NAMALWA (cell line): ENCODE measurements at regions not wholly inside any gene's neighbourhood (a gene's known extent, or its start where the extent isn't known, plus 50 kb on each side); places are given as distances from the start of the nearest gene placed in this dataset.
"Not testable (repeated sequence)": the region's sequence is repeated elsewhere in the genome, so short reads cannot be mapped to it uniquely, and the experiment has no call there.

Experiments used
- DNase-seq: peaks from one replicate; pipeline ENCODE4 v3.0.0-alpha.2; 2015; ENCODE audit warnings: low spot score

- no peak for DNase-seq
Observed at GRCh38 chrX:5305452-5305851, 923.2 kb downstream of the NLGN4X start.

DNA sequence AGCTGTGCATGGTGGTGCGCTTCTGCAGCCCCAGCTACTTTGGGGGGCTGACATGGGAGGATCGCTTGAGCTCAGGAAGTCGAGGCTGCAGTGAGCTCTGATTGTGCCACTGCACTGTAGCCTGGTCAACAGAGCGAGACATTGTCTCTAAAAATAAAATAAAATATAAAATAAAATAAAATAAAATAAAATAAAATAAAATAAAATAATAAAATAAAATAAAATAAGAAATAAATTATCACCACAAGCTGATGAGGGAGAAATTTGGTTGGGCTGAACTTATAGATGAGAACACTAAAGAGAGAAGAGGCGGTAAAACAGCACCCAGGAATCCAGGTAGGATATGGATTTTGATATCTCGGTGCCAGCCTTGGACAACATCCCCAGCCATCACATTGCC is 933.7 kb downstream of the NLGN4X start:
- DNase-seq, result no peak

- DNase-seq, result no peak
Observed at GRCh38 chrX:5290635-5291034, 938.0 kb downstream of the NLGN4X start.

DNA sequence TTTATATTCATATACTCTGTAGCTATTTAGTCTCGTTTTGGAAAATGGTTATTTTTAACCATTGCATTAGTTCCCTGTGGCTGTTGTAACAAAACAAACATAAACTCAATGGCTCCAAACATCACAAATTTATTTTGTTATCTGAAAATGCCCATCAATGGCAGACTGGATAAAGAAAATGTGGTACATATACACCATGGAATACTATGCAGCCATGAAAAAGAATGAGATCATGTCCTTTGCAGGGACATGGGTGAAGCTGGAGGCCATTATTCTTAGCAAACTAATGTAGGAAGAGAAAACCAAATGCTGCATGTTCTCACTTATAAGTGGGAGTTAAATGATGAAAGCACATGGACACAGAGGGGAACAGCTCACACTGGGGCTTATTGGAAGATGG is 938.7 kb downstream of the NLGN4X start:
- DNase-seq, result not testable (repeated sequence)

DNA sequence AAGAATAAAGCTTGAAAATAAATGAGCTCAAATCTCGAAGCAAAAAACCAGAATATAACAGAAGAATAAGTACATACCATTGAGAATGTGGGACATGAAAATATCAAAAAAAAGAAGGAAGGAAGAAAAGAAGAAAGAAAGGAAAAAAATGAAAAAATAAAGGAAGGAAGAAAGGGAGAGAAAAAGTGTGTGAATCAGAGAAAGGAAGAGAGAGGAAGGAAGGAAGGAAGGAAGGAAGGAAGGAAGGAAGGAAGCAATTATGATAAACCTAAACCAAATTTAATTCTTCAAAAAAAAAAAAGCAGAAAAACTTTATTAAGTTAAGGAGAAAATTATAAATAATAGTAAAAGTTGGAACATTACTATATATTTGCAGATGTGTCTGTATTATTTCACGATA is 949.8 kb downstream of the NLGN4X start:
- no peak for DNase-seq

DNA sequence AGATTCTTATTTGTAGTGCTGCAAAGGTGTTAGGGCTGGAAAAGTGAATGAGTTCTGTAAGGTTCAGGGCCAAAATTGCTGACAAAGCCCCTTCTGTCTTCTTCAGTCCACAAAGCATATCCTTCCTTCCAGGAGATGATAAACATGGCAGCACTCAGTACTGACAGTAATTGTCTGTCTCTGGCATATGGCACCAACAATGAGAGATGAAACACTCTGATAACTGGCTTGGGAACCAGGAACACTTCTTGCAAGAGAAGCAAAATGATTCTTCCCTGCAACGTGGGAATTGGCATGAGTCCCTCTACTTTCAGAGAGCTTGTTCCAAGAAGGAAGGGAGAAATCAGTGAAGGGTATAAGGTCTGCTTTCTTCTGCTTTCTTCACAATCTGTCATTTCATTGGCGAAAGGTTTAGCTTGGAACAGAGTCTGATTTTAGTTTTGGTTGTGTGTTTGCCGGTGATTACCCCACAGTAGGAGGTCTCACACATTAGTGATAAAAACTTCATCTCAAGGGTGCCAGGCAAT is 963.3 kb downstream of the NLGN4X start:
- DNase-seq, result no peak

GRCh38 chrX:5250106-5250505 is 978.6 kb downstream of the NLGN4X start:
- DNase-seq, result no peak

DNA sequence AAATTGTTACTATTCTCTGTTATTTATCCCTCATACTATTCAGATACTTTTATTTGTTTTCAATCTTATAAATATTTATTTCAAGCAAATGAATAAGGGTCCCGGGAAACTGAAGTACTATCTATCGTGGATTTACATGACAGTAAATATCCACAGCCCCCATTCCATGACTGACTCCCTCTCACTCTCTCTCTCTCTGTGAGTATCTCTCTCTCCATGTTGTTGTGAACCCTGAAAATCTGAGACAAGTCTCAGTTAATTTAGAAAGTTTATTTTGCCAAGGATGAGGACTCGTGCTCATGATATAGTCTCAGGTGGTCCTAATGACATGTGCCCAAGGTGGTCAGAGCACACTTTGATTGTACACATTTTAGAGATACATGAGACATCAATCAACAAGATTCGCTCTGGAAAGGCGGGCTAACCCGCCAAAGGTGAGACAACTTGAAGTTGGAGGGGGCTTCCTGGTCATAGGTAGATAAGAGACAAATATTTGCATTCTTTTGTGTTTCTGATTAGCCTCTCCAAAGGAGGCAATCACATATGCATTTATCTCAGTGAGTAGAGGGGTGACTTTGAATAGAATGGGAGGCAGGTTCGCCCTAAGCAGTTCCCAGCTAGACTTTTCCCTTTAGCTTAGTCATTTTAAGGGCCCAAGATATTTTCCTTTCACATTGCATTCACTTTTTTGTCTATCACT is 986.4 kb downstream of the NLGN4X start:
- DNase-seq, result no peak

GRCh38 chrX:5236749-5237148 is 991.9 kb downstream of the NLGN4X start:
- no peak for DNase-seq

GRCh38 chrX:5236096-5236495 is 992.6 kb downstream of the NLGN4X start:
- peak; percentile 2 for DNase-seq

DNA sequence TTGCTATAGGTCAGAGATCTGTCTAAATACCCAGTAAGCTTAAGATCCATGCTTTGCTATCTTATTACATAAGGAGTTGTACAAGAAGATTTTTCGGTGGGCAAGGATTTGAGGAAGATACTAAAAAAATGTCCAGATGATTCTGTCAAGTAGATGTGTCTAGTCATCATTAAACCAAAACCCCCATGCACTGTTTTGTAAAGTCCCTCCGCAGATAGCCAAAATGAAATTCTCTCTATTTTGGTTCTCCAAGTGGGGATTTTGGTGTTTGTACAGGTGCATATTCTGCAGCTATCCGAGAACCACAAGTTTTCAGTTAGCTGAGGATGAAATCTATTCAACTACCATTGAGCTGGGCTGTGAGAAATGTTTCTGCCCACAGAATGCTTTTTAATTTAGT is 994.8 kb downstream of the NLGN4X start:
- DNase-seq, result no peak

GRCh38 chrX:5220421-5220820 is 1008.2 kb downstream of the NLGN4X start:
- DNase-seq, result no peak

GRCh38 chrX:5194806-5195205 is 1033.9 kb downstream of the NLGN4X start:
- DNase-seq, result no peak

- DNase-seq, result no peak
Observed at GRCh38 chrX:5180135-5180741, 1048.4 kb downstream of the NLGN4X start.

GRCh38 chrX:5176766-5177165 is 1051.9 kb downstream of the NLGN4X start:
- no peak for DNase-seq

DNA sequence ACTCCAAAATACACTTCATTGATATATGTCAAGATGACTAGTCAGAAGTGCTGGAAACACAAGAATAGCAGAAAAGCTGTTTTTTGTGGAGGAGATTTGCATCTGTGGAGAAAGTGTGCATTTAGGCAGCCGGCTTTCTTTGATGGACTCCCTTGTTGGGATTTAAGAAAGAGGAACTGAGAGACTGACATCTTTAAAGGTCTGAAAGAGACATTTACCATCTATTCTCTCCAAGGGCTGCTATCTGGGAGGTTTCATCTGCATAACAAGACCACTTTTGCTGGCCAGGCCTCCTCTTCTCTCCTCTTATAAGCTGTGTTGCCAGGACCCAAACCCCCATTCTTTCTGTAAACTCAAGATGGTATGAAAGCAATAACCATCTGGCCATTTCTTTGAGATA is 1065.0 kb downstream of the NLGN4X start:
- no peak for DNase-seq

DNA sequence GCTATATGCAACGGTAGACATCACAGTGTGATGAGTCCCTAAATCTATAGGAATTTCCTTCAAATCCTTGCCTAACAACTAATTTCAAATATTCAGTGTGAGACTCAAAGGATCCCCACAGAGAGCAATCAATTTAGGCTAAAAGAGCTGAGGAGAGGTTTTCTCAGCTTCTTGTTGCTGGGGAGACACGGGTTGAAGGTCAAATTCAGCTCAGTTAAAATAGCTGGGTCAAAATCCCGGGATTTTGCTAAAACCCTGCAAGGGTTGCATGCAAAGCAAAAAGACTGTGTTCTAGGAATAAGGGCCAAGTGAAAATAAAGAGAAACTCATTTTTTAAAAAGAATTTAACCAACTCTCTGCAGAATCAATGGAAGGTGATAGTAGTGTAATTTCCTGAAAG is 1073.4 kb downstream of the NLGN4X start:
- DNase-seq, result no peak

GRCh38 chrX:5145957-5146356 is 1082.7 kb downstream of the NLGN4X start:
- DNase-seq, result no peak

DNA sequence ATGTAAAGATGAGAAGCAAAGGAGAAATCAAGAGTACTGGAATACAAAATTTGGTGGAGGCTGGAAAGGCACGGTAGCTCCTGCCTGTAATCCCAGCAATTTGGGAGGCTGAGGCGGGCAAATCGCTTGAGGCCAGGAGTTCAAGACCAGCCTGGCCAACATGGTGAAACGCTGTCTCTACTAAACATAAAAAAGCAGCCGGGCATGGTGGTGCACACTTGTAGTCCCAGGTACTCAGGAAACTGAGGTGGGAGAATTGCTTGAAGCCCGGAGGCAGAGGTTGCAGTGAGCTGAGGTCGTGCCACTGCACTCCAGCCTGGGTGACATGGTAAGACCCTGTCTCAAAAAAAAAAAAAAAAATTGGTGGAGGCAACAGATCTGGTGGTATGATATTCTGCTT is 1086.0 kb downstream of the NLGN4X start:
- DNase-seq, result no peak

DNA sequence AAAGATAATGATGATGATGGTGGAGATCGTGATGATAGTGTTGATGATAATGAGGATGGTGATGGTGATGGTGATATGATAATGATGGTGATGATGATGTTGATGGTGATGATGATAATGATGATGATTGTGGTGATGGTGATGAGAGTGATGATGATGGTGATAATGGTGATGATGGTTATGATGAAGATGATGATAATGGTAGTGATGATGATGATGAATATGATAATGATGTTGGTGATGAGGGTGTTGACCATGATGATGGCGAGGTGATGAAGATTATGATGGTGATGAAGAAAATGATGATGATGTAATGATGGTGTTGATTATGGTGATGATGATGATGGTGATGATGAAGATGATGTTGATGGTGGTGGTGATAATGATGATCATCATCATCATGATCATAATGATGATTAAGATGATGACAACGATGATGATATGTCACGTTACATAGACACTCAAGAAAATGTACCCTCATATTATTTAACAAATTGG is 1106.4 kb downstream of the NLGN4X start:
- no peak for DNase-seq

- DNase-seq, result no peak
Observed at GRCh38 chrX:5117816-5118215, 1110.9 kb downstream of the NLGN4X start.

DNA sequence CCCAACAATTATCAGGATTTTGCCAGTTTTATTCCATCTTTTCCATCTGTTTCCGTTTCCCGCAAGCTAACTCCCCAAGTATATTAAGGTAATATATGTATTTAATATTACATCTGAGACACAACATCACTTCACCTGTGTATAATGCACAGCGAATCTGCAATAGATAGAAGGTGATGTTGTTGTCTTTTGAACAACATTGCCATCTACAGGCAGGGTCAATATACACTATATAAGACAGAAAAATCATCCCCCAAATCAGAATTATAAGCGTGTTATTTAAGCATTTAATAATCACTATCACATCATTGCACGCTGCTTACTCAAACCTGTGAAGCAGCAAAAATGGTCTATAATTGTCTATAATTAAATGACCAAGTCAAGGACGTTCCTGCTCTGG is 1115.5 kb downstream of the NLGN4X start:
- peak; percentile 23 for DNase-seq

GRCh38 chrX:5100004-5100403 is 1128.7 kb downstream of the NLGN4X start:
- no peak for DNase-seq

DNA sequence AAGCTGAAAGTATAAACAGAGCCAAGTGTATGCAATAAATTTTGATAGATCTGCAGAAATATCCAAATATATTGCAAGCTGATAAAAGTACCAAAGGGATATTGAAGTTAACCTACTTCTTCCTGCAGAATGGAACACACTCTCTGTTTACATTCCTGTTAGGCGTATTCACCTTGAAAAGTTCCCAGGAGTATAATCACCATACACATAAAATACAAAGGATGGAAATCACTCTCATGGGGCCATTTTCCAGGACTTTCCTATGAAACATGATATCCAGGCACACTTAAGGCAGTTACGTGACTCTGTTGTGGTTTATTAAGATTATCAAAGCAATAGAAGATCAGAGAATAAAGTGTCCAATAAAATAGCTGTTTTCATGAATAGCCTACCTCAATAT is 1142.3 kb downstream of the NLGN4X start:
- no peak for DNase-seq
